Skeletal muscle satellite cell (primary cell): ENCODE measurements at regions not wholly inside any gene's neighbourhood (a gene's known extent, or its start where the extent isn't known, plus 50 kb on each side); places are given as distances from the start of the nearest gene placed in this dataset.

Experiments
- H3K27me3 ChIP-seq: 2 replicates; pipeline ENCODE4 v1.7.0; 2013; ENCODE audit warnings: low read length; ENCODE audit not compliant: control insufficient read depth, insufficient read depth
- H3K36me3 ChIP-seq: 2 replicates; pipeline ENCODE4 v1.7.0; 2013; ENCODE audit warnings: mild to moderate bottlenecking, control low read depth, low read length; ENCODE audit not compliant: insufficient read depth
- H3K4me1 ChIP-seq: 2 replicates; pipeline ENCODE4 v1.7.0; 2013; ENCODE audit warnings: low read length; ENCODE audit not compliant: control insufficient read depth, insufficient read depth
- H3K4me2 ChIP-seq: 2 replicates; pipeline ENCODE4 v1.7.0; 2013; ENCODE audit warnings: mild to moderate bottlenecking, low read length
- H3K4me3 ChIP-seq: 2 replicates; pipeline ENCODE4 v1.7.0; 2013; ENCODE audit warnings: low read length
- H3K9ac ChIP-seq: 2 replicates; pipeline ENCODE4 v1.7.0; 2013; ENCODE audit warnings: mild to moderate bottlenecking, low read depth, low read length, moderate library complexity
- H3K9me3 ChIP-seq: replicated peaks from 2 replicates; pipeline ENCODE4 v1.7.0; 2013; ENCODE audit warnings: mild to moderate bottlenecking, control low read depth, low read length

GRCh38 chr12:17540921-17541320, 549.1 kb downstream of the RERGL start:
- no peaks in the 10 kb centered on the region for H3K4me1 ChIP-seq
- H3K36me3 ChIP-seq, result no peaks in the 10 kb centered on the region
- peaks cover 3% of the 10 kb centered on the region for H3K27me3 ChIP-seq
- no peaks in the 10 kb centered on the region for H3K9me3 ChIP-seq
- no peak overlapping the region for H3K9ac ChIP-seq
- H3K4me2 ChIP-seq, result no peak overlapping the region
- no peak overlapping the region for H3K4me3 ChIP-seq

GRCh38 chr12:17528394-17528793, 561.6 kb downstream of the RERGL start:
- no peaks in the 10 kb centered on the region for H3K36me3 ChIP-seq
- H3K27me3 ChIP-seq, result no peaks in the 10 kb centered on the region
- H3K9me3 ChIP-seq, result no peaks in the 10 kb centered on the region
- H3K9ac ChIP-seq, result no peak overlapping the region
- H3K4me2 ChIP-seq, result no peak overlapping the region
- no peaks in the 10 kb centered on the region for H3K4me1 ChIP-seq
- no peak overlapping the region for H3K4me3 ChIP-seq

DNA sequence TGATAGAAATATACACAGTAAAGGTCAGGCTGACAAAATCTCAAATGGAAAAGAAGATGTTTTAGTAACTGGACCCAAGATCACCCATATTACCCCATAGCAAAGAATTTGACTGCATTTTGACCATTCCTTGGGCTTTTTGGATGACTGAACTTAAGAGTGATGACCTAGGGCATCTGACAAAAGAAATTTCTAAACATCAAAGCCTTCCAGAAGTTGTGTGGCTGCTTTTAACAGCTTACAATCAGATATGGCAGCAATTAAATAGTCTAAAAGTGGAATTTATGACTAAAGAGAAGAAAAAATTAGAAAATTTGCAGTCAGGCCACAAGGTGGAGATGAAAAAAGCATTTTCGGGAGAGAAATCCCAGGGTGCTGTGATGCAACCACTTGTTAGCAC, 563.0 kb downstream of the RERGL start:
- no peaks in the 10 kb centered on the region for H3K36me3 ChIP-seq
- no peak overlapping the region for H3K4me2 ChIP-seq
- H3K4me3 ChIP-seq, result no peak overlapping the region
- no peaks in the 10 kb centered on the region for H3K4me1 ChIP-seq
- no peaks in the 10 kb centered on the region for H3K9me3 ChIP-seq
- H3K9ac ChIP-seq, result no peak overlapping the region
- H3K27me3 ChIP-seq, result no peaks in the 10 kb centered on the region

GRCh38 chr12:17511369-17511768, 578.6 kb downstream of the RERGL start:
- no peaks in the 10 kb centered on the region for H3K9me3 ChIP-seq
- no peaks in the 10 kb centered on the region for H3K36me3 ChIP-seq
- H3K27me3 ChIP-seq, result no peaks in the 10 kb centered on the region
- H3K9ac ChIP-seq, result no peak overlapping the region
- no peaks in the 10 kb centered on the region for H3K4me1 ChIP-seq
- H3K4me3 ChIP-seq, result no peak overlapping the region
- H3K4me2 ChIP-seq, result no peak overlapping the region

GRCh38 chr12:17507336-17507735, 582.7 kb downstream of the RERGL start:
- no peak overlapping the region for H3K4me3 ChIP-seq
- H3K27me3 ChIP-seq, result no peaks in the 10 kb centered on the region
- H3K36me3 ChIP-seq, result no peaks in the 10 kb centered on the region
- H3K4me1 ChIP-seq, result no peaks in the 10 kb centered on the region
- no peaks in the 10 kb centered on the region for H3K9me3 ChIP-seq
- no peak overlapping the region for H3K9ac ChIP-seq
- no peak overlapping the region for H3K4me2 ChIP-seq

GRCh38 chr12:17503742-17504141, 586.3 kb downstream of the RERGL start:
- H3K36me3 ChIP-seq, result no peaks in the 10 kb centered on the region
- H3K9me3 ChIP-seq, result no peaks in the 10 kb centered on the region
- H3K27me3 ChIP-seq, result no peaks in the 10 kb centered on the region
- no peaks in the 10 kb centered on the region for H3K4me1 ChIP-seq
- no peak overlapping the region for H3K9ac ChIP-seq
- no peak overlapping the region for H3K4me3 ChIP-seq
- no peak overlapping the region for H3K4me2 ChIP-seq

DNA sequence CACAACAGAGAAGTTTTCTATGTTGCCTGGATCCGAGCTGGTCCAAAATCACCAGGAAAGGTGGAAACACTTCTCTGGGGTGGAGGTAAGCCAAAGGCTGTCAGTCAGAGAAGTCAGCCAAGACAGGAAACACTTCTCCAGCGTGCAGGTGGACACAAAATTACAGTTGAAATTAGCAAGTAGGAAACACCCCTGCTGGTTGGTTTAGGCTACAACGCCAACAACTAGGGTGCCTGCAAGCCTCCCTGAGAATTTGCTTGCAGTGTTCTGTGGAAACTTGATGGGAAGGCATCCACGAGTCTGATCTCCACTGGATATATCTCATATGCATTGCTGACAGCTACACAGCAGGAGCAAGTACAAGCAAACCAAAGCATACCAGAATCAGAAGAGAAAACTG, 600.5 kb downstream of the RERGL start:
- Histone ChIP-seq H3K27me3 (no peaks in the 10 kb centered on the region), H3K4me3 (no peak overlapping the region), H3K9ac (no peak overlapping the region)

GRCh38 chr12:17478908-17479673, 610.9 kb downstream of the RERGL start:
- no peak overlapping the region for H3K4me2 ChIP-seq
- no peaks in the 10 kb centered on the region for H3K9me3 ChIP-seq
- no peaks in the 10 kb centered on the region for H3K36me3 ChIP-seq
- no peak overlapping the region for H3K9ac ChIP-seq
- H3K4me1 ChIP-seq, result no peaks in the 10 kb centered on the region
- no peak overlapping the region for H3K4me3 ChIP-seq
- no peaks in the 10 kb centered on the region for H3K27me3 ChIP-seq

More for the DNA sequence above, 600.5 kb downstream of the RERGL start:
- H3K4me2 ChIP-seq, result no peak overlapping the region
- H3K4me1 ChIP-seq, result no peaks in the 10 kb centered on the region
- no peaks in the 10 kb centered on the region for H3K36me3 ChIP-seq
- H3K9me3 ChIP-seq, result no peaks in the 10 kb centered on the region

GRCh38 chr12:17470460-17470859, 619.5 kb downstream of the RERGL start:
- H3K9ac ChIP-seq, result no peak overlapping the region
- no peaks in the 10 kb centered on the region for H3K36me3 ChIP-seq

GRCh38 chr12:17459214-17459613, 630.8 kb downstream of the RERGL start:
- no peaks in the 10 kb centered on the region for H3K27me3 ChIP-seq
- H3K36me3 ChIP-seq, result no peaks in the 10 kb centered on the region
- H3K4me1 ChIP-seq, result no peaks in the 10 kb centered on the region
- no peak overlapping the region for H3K9ac ChIP-seq
- no peak overlapping the region for H3K4me3 ChIP-seq
- H3K4me2 ChIP-seq, result no peak overlapping the region
- H3K9me3 ChIP-seq, result no peaks in the 10 kb centered on the region

More at GRCh38 chr12:17470460-17470859, 619.5 kb downstream of the RERGL start:
- no peak overlapping the region for H3K4me3 ChIP-seq
- no peak overlapping the region for H3K4me2 ChIP-seq
- H3K27me3 ChIP-seq, result no peaks in the 10 kb centered on the region
- no peaks in the 10 kb centered on the region for H3K9me3 ChIP-seq
- no peaks in the 10 kb centered on the region for H3K4me1 ChIP-seq

DNA sequence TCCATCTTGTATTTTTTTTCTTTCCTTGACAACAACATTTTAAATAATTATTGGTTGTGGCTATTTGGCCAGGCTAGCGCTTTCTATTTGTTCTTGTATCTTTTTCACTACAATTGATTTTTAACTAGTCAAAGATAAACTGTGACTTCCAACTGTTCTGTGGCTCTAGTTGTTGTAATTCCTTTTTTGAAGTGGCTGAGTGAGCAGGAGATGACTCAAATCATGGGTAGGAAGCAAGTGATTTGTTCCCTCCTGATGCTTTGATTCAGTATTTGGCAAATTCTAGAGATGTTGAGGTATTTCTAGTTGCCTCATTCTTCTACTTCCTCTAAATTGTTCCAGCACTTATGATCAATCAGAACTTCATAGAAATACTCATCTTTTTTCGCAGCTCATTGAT, 633.5 kb downstream of the RERGL start:
- Histone ChIP-seq H3K4me3 (no peak overlapping the region), H3K27me3 (no peaks in the 10 kb centered on the region), H3K4me1 (no peaks in the 10 kb centered on the region), H3K9me3 (no peaks in the 10 kb centered on the region), H3K36me3 (no peaks in the 10 kb centered on the region), H3K9ac (no peak overlapping the region), H3K4me2 (no peak overlapping the region)

GRCh38 chr12:17438141-17438540, 651.9 kb downstream of the RERGL start:
- no peaks in the 10 kb centered on the region for H3K4me1 ChIP-seq
- H3K9ac ChIP-seq, result no peak overlapping the region
- no peak overlapping the region for H3K4me2 ChIP-seq
- no peak overlapping the region for H3K4me3 ChIP-seq
- H3K9me3 ChIP-seq, result no peaks in the 10 kb centered on the region
- no peaks in the 10 kb centered on the region for H3K36me3 ChIP-seq
- H3K27me3 ChIP-seq, result no peaks in the 10 kb centered on the region
